GM23248 (cell line): ENCODE measurements at regions not wholly inside any gene's neighbourhood (a gene's known extent, or its start where the extent isn't known, plus 50 kb on each side); places are given as distances from the start of the nearest gene placed in this dataset.

Source experiments
- DNase-seq: peaks from one replicate; pipeline ENCODE4 v3.0.0-alpha.2; 2015
- H2AFZ ChIP-seq: fragments of 200-600 bp; sonication (generic); 2 replicates; pipeline ENCODE4 v1.6.1; 2016; ENCODE audit warnings: antibody characterized with exemption
- H3F3A ChIP-seq: fragments of 200-600 bp; sonication (generic); 2 replicates; pipeline ENCODE4 v1.6.1; 2016; ENCODE audit warnings: mild to moderate bottlenecking, antibody characterized with exemption, mixed run types; ENCODE audit not compliant: insufficient read depth
- H3K27ac ChIP-seq: fragments of 200-600 bp; sonication (generic); 2 replicates; pipeline ENCODE4 v1.5.1; 2016; ENCODE audit warnings: mild to moderate bottlenecking
- H3K27me3 ChIP-seq: fragments of 200-600 bp; sonication (generic); replicated peaks from 2 replicates; pipeline ENCODE4 v1.6.1; 2016; ENCODE audit warnings: mild to moderate bottlenecking; ENCODE audit not compliant: insufficient read depth
- H3K36me3 ChIP-seq: fragments of 200-600 bp; sonication (generic); 2 replicates; pipeline ENCODE4 v1.6.1; 2016; ENCODE audit warnings: low read depth, mild to moderate bottlenecking
- H3K4me1 ChIP-seq: fragments of 200-600 bp; sonication (generic); 2 replicates; pipeline ENCODE4 v1.6.1; 2016; ENCODE audit warnings: mild to moderate bottlenecking; ENCODE audit not compliant: insufficient read depth
- H3K4me2 ChIP-seq: fragments of 200-600 bp; sonication (generic); one replicate; pipeline ENCODE4 v1.6.1; 2016; ENCODE audit warnings: mild to moderate bottlenecking; ENCODE audit not compliant: unreplicated experiment
- H3K4me3 ChIP-seq: fragments of 200-600 bp; sonication (generic); 2 replicates; pipeline ENCODE4 v1.5.1; 2016; ENCODE audit warnings: mild to moderate bottlenecking
- H3K79me2 ChIP-seq: fragments of 200-600 bp; sonication (generic); 2 replicates; pipeline ENCODE4 v1.6.1; 2016; ENCODE audit warnings: mild to moderate bottlenecking; ENCODE audit not compliant: insufficient read depth
- H3K9ac ChIP-seq: fragments of 200-600 bp; sonication (generic); 2 replicates; pipeline ENCODE4 v1.6.1; 2016; ENCODE audit warnings: mild to moderate bottlenecking
- H3K9me2 ChIP-seq: fragments of 200-600 bp; sonication (generic); 2 replicates; pipeline ENCODE4 v1.6.1; 2016; ENCODE audit warnings: mixed run types, mild to moderate bottlenecking, moderate library complexity; ENCODE audit not compliant: insufficient read depth
- H3K9me3 ChIP-seq: fragments of 200-600 bp; sonication (generic); one replicate; pipeline ENCODE4 v1.6.1; 2017; ENCODE audit warnings: low read depth
- H4K20me1 ChIP-seq: fragments of 200-600 bp; sonication (generic); 2 replicates; pipeline ENCODE4 v1.6.0; 2016; ENCODE audit not compliant: insufficient read depth
- EZH2 ChIP-seq: fragments of 200-600 bp; sonication (generic); IDR thresholded peaks from 2 replicates; pipeline ENCODE4 v1.6.1; 2018; ENCODE audit warnings: antibody characterized with exemption, mild to moderate bottlenecking; ENCODE audit not compliant: insufficient read depth, poor library complexity, severe bottlenecking
- EZH2phosphoT487 ChIP-seq: fragments of 200-600 bp; sonication (generic); IDR thresholded peaks from 2 replicates; pipeline ENCODE4 v1.6.1; 2018; ENCODE audit warnings: antibody characterized with exemption, moderate library complexity, mild to moderate bottlenecking, low read depth; ENCODE audit not compliant: insufficient read depth
- WGBS, 2 experiments: methylation state at CpG; one replicate each; pipeline ENCODE4 v1.1.6; 2015 to 2017; ENCODE audit warnings: low lambda C conversion rate in 2 of 2, low coverage in 1 of 2; ENCODE audit errors: missing lambda C conversion rate in 2 of 2; 5-methylcytosine and 5-hydroxymethylcytosine counted together
- in situ Hi-C: fragments of 300-500 bp; cut with MboI; formaldehyde crosslinking; loops from 2 replicates; pipeline ENCODE4 v1.15.0; 2020

GRCh38 chr14:26377150-26377549 is 220.7 kb downstream of the NOVA1 start:
- H3K36me3 ChIP-seq, result no peaks in the 10 kb centered on the region
- H3K4me1 ChIP-seq, result no peaks in the 10 kb centered on the region
- H3K27me3 ChIP-seq, result no peaks in the 10 kb centered on the region
- H3K9ac ChIP-seq, result no peak overlapping the region
- DNase-seq, result no peak
- no peaks in the 10 kb centered on the region for H3K9me3 ChIP-seq
- 35 to 38% methylated on average over 5 of the region's 5 CpGs for WGBS, 2 experiments
- no peaks in the 10 kb centered on the region for H3K79me2 ChIP-seq
- H3F3A ChIP-seq, result no peaks in the 10 kb centered on the region
- H3K9me2 ChIP-seq, result no peaks in the 10 kb centered on the region
- no peak overlapping the region for H2AFZ ChIP-seq
- no peak overlapping the region for H3K4me3 ChIP-seq
- no peak overlapping the region for H3K27ac ChIP-seq
- in situ Hi-C loops, result no loop called here
- TF ChIP-seq EZH2phosphoT487 (no peak), EZH2 (no peak)
- H3K4me2 ChIP-seq, result no peak overlapping the region
- no peaks in the 10 kb centered on the region for H4K20me1 ChIP-seq

GRCh38 chr14:26370115-26370514 is 227.7 kb downstream of the NOVA1 start:
- H3K9me3 ChIP-seq, result no peaks in the 10 kb centered on the region
- H2AFZ ChIP-seq, result no peak overlapping the region
- TF ChIP-seq EZH2, result no peak
- TF ChIP-seq EZH2phosphoT487, result no peak
- WGBS, 2 experiments, result 56 to 59% methylated on average over 3 of the region's 3 CpGs
- DNase-seq, result no peak
- H3K27ac ChIP-seq, result no peak overlapping the region
- H3K4me2 ChIP-seq, result no peak overlapping the region
- H3K36me3 ChIP-seq, result no peaks in the 10 kb centered on the region
- H3K79me2 ChIP-seq, result no peaks in the 10 kb centered on the region
- no peaks in the 10 kb centered on the region for H3F3A ChIP-seq
- no peak overlapping the region for H3K9ac ChIP-seq
- H3K9me2 ChIP-seq, result no peaks in the 10 kb centered on the region
- no peaks in the 10 kb centered on the region for H4K20me1 ChIP-seq
- in situ Hi-C loops, result no loop called here
- H3K27me3 ChIP-seq, result no peaks in the 10 kb centered on the region
- H3K4me1 ChIP-seq, result no peaks in the 10 kb centered on the region
- H3K4me3 ChIP-seq, result no peak overlapping the region

- no peak for TF ChIP-seq EZH2phosphoT487
- no peak overlapping the region for H3K27ac ChIP-seq
- no peaks in the 10 kb centered on the region for H3K27me3 ChIP-seq
- no peaks in the 10 kb centered on the region for H3K36me3 ChIP-seq
- DNase-seq, result no peak
- H3K79me2 ChIP-seq, result no peaks in the 10 kb centered on the region
- H3F3A ChIP-seq, result no peaks in the 10 kb centered on the region
- in situ Hi-C loops, result no loop called here
- no peak overlapping the region for H3K4me3 ChIP-seq
- H3K4me2 ChIP-seq, result no peak overlapping the region
- H4K20me1 ChIP-seq, result no peaks in the 10 kb centered on the region
- H3K4me1 ChIP-seq, result no peaks in the 10 kb centered on the region
- H2AFZ ChIP-seq, result no peak overlapping the region
- no peaks in the 10 kb centered on the region for H3K9me2 ChIP-seq
- H3K9me3 ChIP-seq, result no peaks in the 10 kb centered on the region
- no peak overlapping the region for H3K9ac ChIP-seq
Measured at GRCh38 chr14:26363689-26364088, 234.1 kb downstream of the NOVA1 start.

- H3K79me2 ChIP-seq, result no peaks in the 10 kb centered on the region
- in situ Hi-C loops, result no loop called here
- no peak overlapping the region for H3K27ac ChIP-seq
- no peak for DNase-seq
- WGBS, 2 experiments, result 64 to 67% methylated on average over 4 of the region's 4 CpGs
- H4K20me1 ChIP-seq, result no peaks in the 10 kb centered on the region
- H3F3A ChIP-seq, result no peaks in the 10 kb centered on the region
- no peak overlapping the region for H3K4me2 ChIP-seq
- H2AFZ ChIP-seq, result no peak overlapping the region
- H3K9ac ChIP-seq, result no peak overlapping the region
- no peaks in the 10 kb centered on the region for H3K9me3 ChIP-seq
- no peak overlapping the region for H3K4me3 ChIP-seq
- H3K27me3 ChIP-seq, result no peaks in the 10 kb centered on the region
- no peaks in the 10 kb centered on the region for H3K36me3 ChIP-seq
- H3K4me1 ChIP-seq, result no peaks in the 10 kb centered on the region
- no peak for TF ChIP-seq EZH2
- TF ChIP-seq EZH2phosphoT487, result no peak
- H3K9me2 ChIP-seq, result no peaks in the 10 kb centered on the region
Measured at GRCh38 chr14:26344596-26344995, 253.2 kb downstream of the NOVA1 start.

GRCh38 chr14:26339381-26339780 is 258.5 kb downstream of the NOVA1 start:
- H3K36me3 ChIP-seq, result no peaks in the 10 kb centered on the region
- 60 to 63% methylated on average over 2 of the region's 2 CpGs for WGBS, 2 experiments
- H3K9ac ChIP-seq, result no peak overlapping the region
- no peaks in the 10 kb centered on the region for H3K79me2 ChIP-seq
- no peaks in the 10 kb centered on the region for H3K4me1 ChIP-seq
- TF ChIP-seq EZH2phosphoT487 (no peak), EZH2 (no peak)
- DNase-seq, result no peak
- H3F3A ChIP-seq, result no peaks in the 10 kb centered on the region
- H3K27me3 ChIP-seq, result no peaks in the 10 kb centered on the region
- H4K20me1 ChIP-seq, result no peaks in the 10 kb centered on the region
- H3K9me3 ChIP-seq, result no peaks in the 10 kb centered on the region
- H3K4me3 ChIP-seq, result no peak overlapping the region
- no peaks in the 10 kb centered on the region; the same call in 1 of the 2 replicates for H3K9me2 ChIP-seq
- in situ Hi-C loops, result no loop called here
- no peak overlapping the region for H3K4me2 ChIP-seq
- H2AFZ ChIP-seq, result no peak overlapping the region
- no peak overlapping the region for H3K27ac ChIP-seq
